ENCODE measurements at regions not wholly inside any gene's neighbourhood (a gene's known extent, or its start where the extent isn't known, plus 50 kb on each side); places are given as distances from the start of the nearest gene placed in this dataset.

DNA sequence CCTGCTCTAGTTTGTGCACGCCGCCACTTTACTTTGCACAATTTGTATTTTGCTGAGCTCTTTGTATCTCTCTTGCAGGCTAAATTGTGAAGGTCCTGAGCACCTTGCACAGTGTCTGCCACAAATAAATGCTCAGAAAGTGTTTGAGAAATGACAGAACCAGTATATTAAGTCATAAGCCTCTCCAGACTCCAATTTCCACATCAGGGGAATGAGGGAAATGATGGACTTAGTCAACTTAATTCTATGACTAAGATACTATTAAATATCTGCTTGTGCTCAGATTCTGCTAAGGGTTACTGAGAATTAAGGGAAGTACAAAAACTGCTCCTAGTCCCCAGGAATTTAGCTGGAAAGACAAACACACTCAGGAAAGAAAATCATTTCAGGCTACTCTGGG is 239.1 kb upstream of the SLC14A2 start:
- no peak overlapping the region for H3K27ac ChIP-seq (ENCODE audit: extremely low read depth, low read depth, low read length)
- H3K9me3 ChIP-seq (ENCODE audit: control insufficient read depth, insufficient read depth, low read depth, low read length) = no peaks in the 10 kb centered on the region
- no peak overlapping the region for H3K4me3 ChIP-seq (ENCODE audit: low read depth, low read length)
- H3K36me3 ChIP-seq (ENCODE audit: control insufficient read depth in 2 of 2, insufficient read depth in 1 of 2, low read length in 2 of 2) = no peaks in the 10 kb centered on the region
- TF ChIP-seq ZNF266 (tag by site-specific recombination; IDR thresholded peaks at IDR 0.05; ENCODE audit: low read depth) (no peak), KLF7 (tag by site-specific recombination; IDR thresholded peaks at IDR 0.05; ENCODE audit: borderline replicate concordance) (no peak), SCRT1 (tag by site-specific recombination; IDR thresholded peaks at IDR 0.05; ENCODE audit: borderline replicate concordance) (no peak), KLF10 (tag by site-specific recombination; IDR thresholded peaks at IDR 0.05) (no peak), REPIN1 (tag by site-specific recombination; IDR thresholded peaks at IDR 0.05; ENCODE audit: low read depth) (no peak), GLI2 (tag by site-specific recombination; IDR thresholded peaks at IDR 0.05; ENCODE audit: borderline replicate concordance, low read depth) (no peak), ZNF629 (tag by site-specific recombination; IDR thresholded peaks at IDR 0.05) (no peak), MEIS1 (CRISPR knock-in tag; IDR thresholded peaks at IDR 0.05; ENCODE audit: borderline replicate concordance) (no peak), ZNF140 (tag by site-specific recombination; IDR thresholded peaks at IDR 0.05) (no peak), YY2 (tag by site-specific recombination; IDR thresholded peaks at IDR 0.05) (no peak), PRDM1 (tag by site-specific recombination; IDR thresholded peaks at IDR 0.05) (no peak), ZFP69B (tag by site-specific recombination; IDR thresholded peaks at IDR 0.05) (no peak), ZNF433 (tag by site-specific recombination; IDR thresholded peaks at IDR 0.05; ENCODE audit: low read depth) (no peak), GFI1B (tag by site-specific recombination; IDR thresholded peaks at IDR 0.05) (no peak), HOXC10 (CRISPR knock-in tag; IDR thresholded peaks at IDR 0.05) (no peak)
- TF ChIP-seq, protein P1, sequence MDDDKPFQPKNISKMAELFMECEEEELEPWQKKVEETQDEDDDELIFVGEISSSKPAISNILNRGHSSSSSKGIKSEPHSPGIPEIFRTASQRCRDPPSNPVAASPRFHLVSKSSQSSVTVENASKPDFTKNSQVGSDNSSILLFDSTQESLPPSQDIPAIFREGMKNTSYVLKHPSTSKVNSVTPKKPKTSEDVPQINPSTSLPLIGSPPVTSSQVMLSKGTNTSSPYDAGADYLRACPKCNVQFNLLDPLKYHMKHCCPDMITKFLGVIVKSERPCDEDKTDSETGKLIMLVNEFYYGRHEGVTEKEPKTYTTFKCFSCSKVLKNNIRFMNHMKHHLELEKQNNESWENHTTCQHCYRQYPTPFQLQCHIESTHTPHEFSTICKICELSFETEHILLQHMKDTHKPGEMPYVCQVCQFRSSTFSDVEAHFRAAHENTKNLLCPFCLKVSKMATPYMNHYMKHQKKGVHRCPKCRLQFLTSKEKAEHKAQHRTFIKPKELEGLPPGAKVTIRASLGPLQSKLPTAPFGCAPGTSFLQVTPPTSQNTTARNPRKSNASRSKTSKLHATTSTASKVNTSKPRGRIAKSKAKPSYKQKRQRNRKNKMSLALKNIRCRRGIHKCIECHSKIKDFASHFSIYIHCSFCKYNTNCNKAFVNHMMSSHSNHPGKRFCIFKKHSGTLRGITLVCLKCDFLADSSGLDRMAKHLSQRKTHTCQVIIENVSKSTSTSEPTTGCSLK (tag by site-specific recombination; IDR thresholded peaks at IDR 0.05) = no peak
- no peaks in the 10 kb centered on the region for H3K4me1 ChIP-seq (ENCODE audit: control insufficient read depth, insufficient read depth, low read length)
- ChIA-PET CTCF (interaction anchor here (1.1 to 3.8 kb wide), 3 partner anchors 9 to 414 kb away, joined by 3 to 16 read pairs (median 6); no protein-coding TSS in a partner anchor), POLR2A (no interaction called here)

DNA sequence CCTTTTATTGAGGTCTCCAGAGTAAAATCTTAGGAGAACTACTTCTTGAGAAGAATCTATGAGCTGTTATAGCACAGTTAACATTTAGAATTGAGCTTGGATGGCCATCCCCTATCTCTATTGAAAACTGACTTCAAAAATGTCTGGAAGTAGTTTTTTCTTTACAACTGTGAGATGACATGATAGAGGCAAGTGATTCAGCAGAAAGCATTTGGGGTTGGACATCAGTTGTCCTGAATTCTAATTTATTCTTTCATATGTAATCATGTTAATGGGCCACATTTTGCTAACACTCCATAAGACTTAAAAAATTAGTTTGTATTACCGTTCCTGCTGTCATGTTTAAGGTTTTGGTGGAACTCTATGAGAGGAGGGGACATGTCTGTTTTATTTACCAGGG is 237.0 kb upstream of the SLC14A2 start:
- TF ChIP-seq, protein P2, sequence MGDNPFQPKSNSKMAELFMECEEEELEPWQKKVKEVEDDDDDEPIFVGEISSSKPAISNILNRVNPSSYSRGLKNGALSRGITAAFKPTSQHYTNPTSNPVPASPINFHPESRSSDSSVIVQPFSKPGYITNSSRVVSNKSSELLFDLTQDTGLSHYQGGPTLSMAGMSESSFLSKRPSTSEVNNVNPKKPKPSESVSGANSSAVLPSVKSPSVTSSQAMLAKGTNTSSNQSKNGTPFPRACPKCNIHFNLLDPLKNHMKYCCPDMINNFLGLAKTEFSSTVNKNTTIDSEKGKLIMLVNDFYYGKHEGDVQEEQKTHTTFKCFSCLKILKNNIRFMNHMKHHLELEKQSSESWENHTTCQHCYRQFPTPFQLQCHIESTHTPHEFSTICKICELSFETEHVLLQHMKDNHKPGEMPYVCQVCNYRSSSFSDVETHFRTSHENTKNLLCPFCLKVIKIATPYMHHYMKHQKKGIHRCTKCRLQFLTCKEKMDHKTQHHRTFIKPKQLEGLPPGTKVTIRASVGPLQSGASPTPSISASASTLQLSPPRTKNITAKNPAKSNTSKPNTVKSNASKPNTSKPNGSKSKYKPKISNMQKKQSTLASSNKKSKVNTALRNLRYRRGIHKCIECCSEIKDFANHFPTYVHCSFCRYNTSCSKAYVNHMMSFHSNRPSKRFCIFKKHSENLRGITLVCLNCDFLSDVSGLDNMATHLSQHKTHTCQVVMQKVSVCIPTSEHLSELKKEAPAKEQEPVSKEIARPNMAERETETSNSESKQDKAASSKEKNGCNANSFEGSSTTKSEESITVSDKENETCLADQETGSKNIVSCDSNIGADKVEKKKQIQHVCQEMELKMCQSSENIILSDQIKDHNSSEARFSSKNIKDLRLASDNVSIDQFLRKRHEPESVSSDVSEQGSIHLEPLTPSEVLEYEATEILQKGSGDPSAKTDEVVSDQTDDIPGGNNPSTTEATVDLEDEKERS (tag by site-specific recombination; IDR thresholded peaks at IDR 0.05) = no peak
- TF ChIP-seq, protein P3, sequence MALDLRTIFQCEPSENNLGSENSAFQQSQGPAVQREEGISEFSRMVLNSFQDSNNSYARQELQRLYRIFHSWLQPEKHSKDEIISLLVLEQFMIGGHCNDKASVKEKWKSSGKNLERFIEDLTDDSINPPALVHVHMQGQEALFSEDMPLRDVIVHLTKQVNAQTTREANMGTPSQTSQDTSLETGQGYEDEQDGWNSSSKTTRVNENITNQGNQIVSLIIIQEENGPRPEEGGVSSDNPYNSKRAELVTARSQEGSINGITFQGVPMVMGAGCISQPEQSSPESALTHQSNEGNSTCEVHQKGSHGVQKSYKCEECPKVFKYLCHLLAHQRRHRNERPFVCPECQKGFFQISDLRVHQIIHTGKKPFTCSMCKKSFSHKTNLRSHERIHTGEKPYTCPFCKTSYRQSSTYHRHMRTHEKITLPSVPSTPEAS (tag by site-specific recombination; IDR thresholded peaks at IDR 0.05) = no peak
- Histone ChIP-seq H3K36me3 (ENCODE audit: control insufficient read depth in 2 of 2, insufficient read depth in 1 of 2, low read length in 2 of 2) (no peaks in the 10 kb centered on the region), H3K27ac (ENCODE audit: extremely low read depth, low read depth, low read length) (no peak overlapping the region), H3K4me3 (ENCODE audit: low read depth, low read length) (no peak overlapping the region), H3K9me3 (ENCODE audit: control insufficient read depth, insufficient read depth, low read depth, low read length) (no peaks in the 10 kb centered on the region), H3K4me1 (ENCODE audit: control insufficient read depth, insufficient read depth, low read length) (no peaks in the 10 kb centered on the region)
- POLR2A ChIA-PET = no interaction called here
- CTCF ChIA-PET = interaction anchor here (1.7 to 3.8 kb wide), 2 partner anchors 7 to 103 kb away, joined by 8 to 16 read pairs; no protein-coding TSS in a partner anchor

All from HEK293 (cell line).